ENCODE measurements at regions not wholly inside any gene's neighbourhood (a gene's known extent, or its start where the extent isn't known, plus 50 kb on each side); places are given as distances from the start of the nearest gene placed in this dataset.

DNA sequence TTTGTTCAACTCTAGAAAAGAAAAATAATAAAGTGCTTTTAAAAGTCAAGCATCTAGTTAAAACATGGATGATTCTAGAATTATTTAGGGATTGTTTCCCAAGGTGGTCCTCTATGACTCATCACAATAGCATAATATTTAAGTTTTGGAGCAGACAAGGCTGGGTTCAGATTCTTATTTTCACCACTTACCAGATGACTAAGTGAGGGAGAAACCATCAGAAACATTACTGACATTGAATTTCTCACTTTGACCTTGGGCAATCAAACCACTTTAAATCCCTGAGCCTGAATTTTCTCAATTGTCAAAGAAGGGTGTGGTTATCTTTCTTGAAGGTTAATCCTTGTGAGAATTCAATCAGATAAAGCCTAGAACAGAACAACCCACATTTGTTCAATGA, 102.5 kb upstream of the PTGFR start:
- TF ChIP-seq ZNF274 (IDR thresholded peaks at IDR 0.05; ENCODE audit: low read depth, low read length) (no peak), YY1 (IDR thresholded peaks at IDR 0.05; ENCODE audit: insufficient read depth, insufficient read length) (no peak), SUZ12 (IDR thresholded peaks at IDR 0.05; ENCODE audit: extremely low read depth, insufficient read depth, insufficient read length) (no peak)
